NCI-H69 (cell line): ENCODE measurements at regions not wholly inside any gene's neighbourhood (a gene's known extent, or its start where the extent isn't known, plus 50 kb on each side); places are given as distances from the start of the nearest gene placed in this dataset.

ENCODE experiments used
- DNase-seq: peaks from one replicate; lab custom pipeline; 2025; lab: John Stamatoyannopoulos, UW

DNA sequence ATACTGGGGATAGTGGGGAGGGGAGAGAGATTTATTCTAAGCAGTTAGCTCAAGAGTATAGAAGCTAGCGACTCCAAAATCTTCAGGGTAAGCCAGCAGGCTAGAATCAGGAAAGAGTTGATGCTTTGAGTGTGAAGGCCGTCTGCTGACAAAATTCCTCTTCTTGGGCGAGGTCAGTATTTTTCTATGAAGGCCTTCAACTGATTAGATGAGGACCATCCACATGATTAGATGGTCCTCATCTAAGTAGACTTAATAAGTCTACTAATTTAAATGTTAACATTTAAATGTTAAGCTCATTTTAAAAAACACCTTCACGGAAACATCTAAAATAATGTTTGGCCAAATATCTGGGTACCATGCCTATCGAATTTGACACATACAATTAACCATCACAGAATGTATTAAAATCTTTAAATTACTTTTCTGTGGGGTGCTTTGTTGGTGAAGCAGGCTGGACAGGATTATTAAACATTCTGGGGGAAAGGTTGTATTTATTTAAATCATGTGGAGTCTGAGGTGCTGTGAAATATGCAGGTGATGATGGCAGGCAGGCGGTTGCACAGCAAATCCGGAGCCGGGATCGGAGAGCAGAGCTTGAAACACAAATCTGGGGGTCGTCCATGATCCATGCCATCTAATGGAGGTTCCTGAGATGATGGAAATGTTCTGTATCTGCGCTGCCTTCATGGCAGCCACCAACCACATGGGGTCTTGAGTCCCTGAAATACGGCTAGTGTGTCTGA, 49.8 kb upstream of the ADORA2B start:
- DNase-seq = no peak
